ENCODE measurements at regions not wholly inside any gene's neighbourhood (a gene's known extent, or its start where the extent isn't known, plus 50 kb on each side); places are given as distances from the start of the nearest gene placed in this dataset.

DNA sequence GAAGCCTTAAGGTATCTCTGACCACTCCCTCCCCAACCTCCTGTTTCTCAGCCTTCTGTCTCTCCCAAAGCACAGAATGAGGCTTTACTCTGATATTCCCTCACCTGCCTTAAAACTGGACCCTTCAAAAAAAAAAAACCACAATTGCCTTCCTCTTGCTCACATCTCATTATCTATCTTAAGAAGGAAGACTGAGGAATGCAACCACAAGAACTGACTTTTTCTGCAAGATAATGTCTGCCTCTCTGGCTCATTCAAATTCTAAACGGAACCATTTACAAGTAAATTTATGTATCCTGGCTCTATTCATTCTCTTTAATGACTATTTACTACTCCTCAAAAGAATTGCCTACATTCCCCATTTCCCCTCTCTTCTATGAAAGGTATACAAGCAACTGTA lies 545.5 kb upstream of the HTR2C start:
- no TSS peak for BruUV-seq (replicated peaks)
- Histone ChIP-seq H3K4me2 (ENCODE audit: low read length) (no peak overlapping the region), H3K79me2 (ENCODE audit: low read length) (no peaks in the 10 kb centered on the region), H3K4me3 (ENCODE audit: low read length) (no peak overlapping the region), H3K4me1 (ENCODE audit: insufficient read depth, low read length) (no peaks in the 10 kb centered on the region), H3K27ac (ENCODE audit: low read length) (no peak overlapping the region), H2AFZ (ENCODE audit: low read length) (no peak overlapping the region), H3K36me3 (ENCODE audit: low read depth, low read length) (no peaks in the 10 kb centered on the region), H3K27me3 (ENCODE audit: low read length) (no peaks in the 10 kb centered on the region), H3K9me3 (ENCODE audit: low read length) (no peaks in the 10 kb centered on the region), H3K9me2 (replicated peaks; ENCODE audit: low read length) (no peaks in the 10 kb centered on the region), H3K9ac (ENCODE audit: low read length) (no peak overlapping the region), H4K20me1 (ENCODE audit: low read length) (no peaks in the 10 kb centered on the region), H3F3A (ENCODE audit: low read length, unreplicated experiment) (no peaks in the 10 kb centered on the region)
- ATAC-seq, result no peak
- intact Hi-C loops (cut with micrococcal nuclease), result no loop called here
- no peak for DNase-seq
- CTCF ChIA-PET, result no interaction called here
- POLR2A ChIA-PET (ENCODE audit: unreplicated experiment), result no interaction called here
- TF ChIP-seq EZH2 (IDR thresholded peaks at IDR 0.05; ENCODE audit: low read length, unreplicated experiment), result no peak
- TF ChIP-seq, protein P1, sequence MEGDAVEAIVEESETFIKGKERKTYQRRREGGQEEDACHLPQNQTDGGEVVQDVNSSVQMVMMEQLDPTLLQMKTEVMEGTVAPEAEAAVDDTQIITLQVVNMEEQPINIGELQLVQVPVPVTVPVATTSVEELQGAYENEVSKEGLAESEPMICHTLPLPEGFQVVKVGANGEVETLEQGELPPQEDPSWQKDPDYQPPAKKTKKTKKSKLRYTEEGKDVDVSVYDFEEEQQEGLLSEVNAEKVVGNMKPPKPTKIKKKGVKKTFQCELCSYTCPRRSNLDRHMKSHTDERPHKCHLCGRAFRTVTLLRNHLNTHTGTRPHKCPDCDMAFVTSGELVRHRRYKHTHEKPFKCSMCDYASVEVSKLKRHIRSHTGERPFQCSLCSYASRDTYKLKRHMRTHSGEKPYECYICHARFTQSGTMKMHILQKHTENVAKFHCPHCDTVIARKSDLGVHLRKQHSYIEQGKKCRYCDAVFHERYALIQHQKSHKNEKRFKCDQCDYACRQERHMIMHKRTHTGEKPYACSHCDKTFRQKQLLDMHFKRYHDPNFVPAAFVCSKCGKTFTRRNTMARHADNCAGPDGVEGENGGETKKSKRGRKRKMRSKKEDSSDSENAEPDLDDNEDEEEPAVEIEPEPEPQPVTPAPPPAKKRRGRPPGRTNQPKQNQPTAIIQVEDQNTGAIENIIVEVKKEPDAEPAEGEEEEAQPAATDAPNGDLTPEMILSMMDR (conservative IDR thresholded peaks at IDR 0.05; ENCODE audit: low read depth, low read length), result no peak
- no peak for TF ChIP-seq EZH2phosphoT487 (IDR thresholded peaks at IDR 0.05; ENCODE audit: borderline replicate concordance, low read length)

DNA sequence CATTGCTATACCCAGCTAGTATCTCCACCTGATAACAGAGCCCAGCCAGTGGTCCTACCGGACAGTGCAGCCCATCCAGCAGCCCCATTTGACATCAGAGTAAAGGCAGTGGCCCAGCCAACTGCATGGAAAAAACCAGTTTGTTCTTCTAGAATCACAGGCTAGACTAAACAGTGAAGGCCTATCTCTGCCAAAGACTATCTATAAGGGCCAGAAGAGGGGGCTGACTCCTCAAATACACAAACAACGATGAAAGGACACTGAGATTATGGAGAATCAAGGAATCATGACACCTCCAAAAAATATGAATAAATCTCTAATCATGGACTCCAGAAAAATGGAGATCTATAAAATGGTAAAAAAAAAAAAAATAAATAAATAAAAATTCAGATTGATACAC lies 546.4 kb upstream of the HTR2C start:
- no peak overlapping the region for H2AFZ ChIP-seq (ENCODE audit: low read length)
- H3K27me3 ChIP-seq (ENCODE audit: low read length), result no peaks in the 10 kb centered on the region
- CTCF ChIA-PET, result no interaction called here
- no peaks in the 10 kb centered on the region for H3K9me2 ChIP-seq (replicated peaks; ENCODE audit: low read length)
- TF ChIP-seq, protein P1 (conservative IDR thresholded peaks at IDR 0.05; ENCODE audit: low read depth, low read length), result no peak
- TF ChIP-seq EZH2 (IDR thresholded peaks at IDR 0.05; ENCODE audit: low read length, unreplicated experiment), result no peak
- no peak for TF ChIP-seq EZH2phosphoT487 (IDR thresholded peaks at IDR 0.05; ENCODE audit: borderline replicate concordance, low read length)
- DNase-seq (no peak), ATAC-seq (no peak)
- H3K4me2 ChIP-seq (ENCODE audit: low read length), result no peak overlapping the region
- H3F3A ChIP-seq (ENCODE audit: low read length, unreplicated experiment), result no peaks in the 10 kb centered on the region
- no peak overlapping the region for H3K9ac ChIP-seq (ENCODE audit: low read length)
- BruUV-seq (replicated peaks), result no TSS peak
- no peaks in the 10 kb centered on the region for H3K9me3 ChIP-seq (ENCODE audit: low read length)
- H3K79me2 ChIP-seq (ENCODE audit: low read length), result no peaks in the 10 kb centered on the region
- no peak overlapping the region for H3K4me3 ChIP-seq (ENCODE audit: low read length)
- POLR2A ChIA-PET (ENCODE audit: unreplicated experiment), result no interaction called here
- H3K36me3 ChIP-seq (ENCODE audit: low read depth, low read length), result no peaks in the 10 kb centered on the region
- H3K4me1 ChIP-seq (ENCODE audit: insufficient read depth, low read length), result no peaks in the 10 kb centered on the region
- no peaks in the 10 kb centered on the region for H4K20me1 ChIP-seq (ENCODE audit: low read length)
- intact Hi-C loops (cut with micrococcal nuclease), result no loop called here
- H3K27ac ChIP-seq (ENCODE audit: low read length), result no peak overlapping the region

DNA sequence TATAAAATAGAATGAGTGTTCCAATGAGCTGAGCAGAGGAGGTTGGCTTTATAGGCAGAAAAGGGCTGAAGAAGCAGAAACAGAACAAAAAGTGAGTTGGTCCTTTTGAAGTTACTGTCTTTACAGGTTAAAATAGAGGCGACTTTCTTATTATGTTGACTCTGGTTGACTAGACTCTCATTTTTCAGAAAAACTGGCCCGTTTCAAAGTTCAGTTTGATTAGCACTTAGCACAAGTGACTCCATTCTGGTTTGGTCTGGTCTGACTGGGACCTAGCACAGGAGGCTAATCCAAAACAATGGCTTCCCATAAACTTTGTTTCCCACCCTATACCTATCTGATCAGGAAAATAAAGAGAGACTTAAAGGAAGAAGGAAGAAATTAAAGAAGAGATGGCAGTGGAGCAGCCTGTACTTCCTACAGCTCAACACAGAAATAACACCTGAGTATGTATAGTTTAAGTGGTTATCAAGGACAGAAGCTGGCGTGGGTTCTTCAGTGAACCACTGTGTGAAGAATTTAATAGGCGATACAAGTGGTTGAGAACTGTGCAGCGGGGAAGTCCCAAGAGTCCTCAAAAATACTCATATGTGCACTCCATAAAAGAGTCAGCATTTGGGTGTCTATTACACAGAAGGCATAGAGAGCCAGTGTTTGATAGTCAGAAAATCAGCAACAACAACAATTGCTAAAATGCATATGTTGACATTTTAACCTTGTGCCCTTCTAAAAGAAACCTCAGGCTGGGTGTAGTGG lies 554.8 kb upstream of the HTR2C start:
- H2AFZ ChIP-seq (ENCODE audit: low read length), result no peak overlapping the region
- H3K27ac ChIP-seq (ENCODE audit: low read length), result no peak overlapping the region
- TF ChIP-seq, protein P1 (conservative IDR thresholded peaks at IDR 0.05; ENCODE audit: low read depth, low read length), result no peak
- no peak for TF ChIP-seq EZH2 (IDR thresholded peaks at IDR 0.05; ENCODE audit: low read length, unreplicated experiment)
- no peaks in the 10 kb centered on the region for H3K4me1 ChIP-seq (ENCODE audit: insufficient read depth, low read length)
- no peaks in the 10 kb centered on the region for H3F3A ChIP-seq (ENCODE audit: low read length, unreplicated experiment)
- CTCF ChIA-PET, result no interaction called here
- H3K9me3 ChIP-seq (ENCODE audit: low read length), result no peaks in the 10 kb centered on the region
- no peak overlapping the region for H3K4me2 ChIP-seq (ENCODE audit: low read length)
- intact Hi-C loops (cut with micrococcal nuclease), result no loop called here
- H3K9me2 ChIP-seq (replicated peaks; ENCODE audit: low read length), result no peaks in the 10 kb centered on the region
- BruUV-seq (replicated peaks), result no TSS peak
- no peaks in the 10 kb centered on the region for H3K36me3 ChIP-seq (ENCODE audit: low read depth, low read length)
- POLR2A ChIA-PET (ENCODE audit: unreplicated experiment), result no interaction called here
- H4K20me1 ChIP-seq (ENCODE audit: low read length), result no peaks in the 10 kb centered on the region
- H3K9ac ChIP-seq (ENCODE audit: low read length), result no peak overlapping the region
- H3K79me2 ChIP-seq (ENCODE audit: low read length), result no peaks in the 10 kb centered on the region
- H3K27me3 ChIP-seq (ENCODE audit: low read length), result no peaks in the 10 kb centered on the region
- ATAC-seq (no peak), DNase-seq (no peak)
- no peak overlapping the region for H3K4me3 ChIP-seq (ENCODE audit: low read length)
